ENCODE measurements at regions not wholly inside any gene's neighbourhood (a gene's known extent, or its start where the extent isn't known, plus 50 kb on each side); places are given as distances from the start of the nearest gene placed in this dataset.

DNA sequence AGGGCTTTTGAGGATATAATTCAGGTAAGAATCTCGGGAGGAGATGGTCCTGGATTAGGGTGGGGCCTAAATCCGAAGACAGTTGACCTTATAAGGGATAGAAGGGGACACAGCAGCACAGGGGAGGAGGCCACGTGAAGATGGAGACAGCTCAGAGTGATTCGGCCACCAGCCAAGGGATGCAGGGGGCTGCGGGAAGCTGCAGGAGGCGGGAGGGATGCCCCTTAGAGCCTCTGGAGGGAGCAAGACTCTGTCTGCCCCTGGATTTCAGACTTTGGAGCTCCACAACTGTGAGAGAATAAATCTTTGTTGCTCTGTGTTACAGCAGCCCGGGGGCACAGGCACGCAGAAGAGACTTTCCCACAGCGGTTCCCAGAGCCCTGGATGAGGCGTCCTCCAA lies 143.7 kb downstream of the ASB1 start:
- Histone ChIP-seq H3K27ac (ENCODE audit: low read depth, low read length) (no peak overlapping the region), H3K36me3 (ENCODE audit: control insufficient read depth in 2 of 3, insufficient read depth in 3 of 3, low read length in 3 of 3) (no peaks in the 10 kb centered on the region), H3K4me1 (ENCODE audit: control insufficient read depth in 2 of 2, insufficient read depth in 2 of 2, low read length in 2 of 2) (no peaks in the 10 kb centered on the region), H3K9me3 (ENCODE audit: control insufficient read depth in 2 of 3, low read length in 3 of 3) (no peaks in the 10 kb centered on the region), H3K4me3 (ENCODE audit: low read length) (no peak overlapping the region), H3K27me3 (ENCODE audit: control insufficient read depth in 2 of 2, insufficient read depth in 2 of 2, low read length in 2 of 2) (no peaks in the 10 kb centered on the region)
- Mint-ChIP-seq H3K4me3 (no peak overlapping the region), H3K27me3 (no peaks in the 10 kb centered on the region), H3K36me3 (no peaks in the 10 kb centered on the region), H3K27ac (no peak overlapping the region), H3K4me1 (no peaks in the 10 kb centered on the region), H3K9me3 (peaks cover 0 to 1% (median 0%) of the 10 kb centered on the region in 11 donors)
- ATAC-seq (no peak), DNase-seq (no peak)
- intact Hi-C loops (cut with micrococcal nuclease), result no loop called here
- POLR2A ChIA-PET, result no interaction called here
- CTCF ChIA-PET, result no interaction called here

GRCh38 chr2:238570926-238571325 lies 144.2 kb downstream of the ASB1 start:
- H3K4me1 Mint-ChIP-seq, result no peaks in the 10 kb centered on the region
- H3K4me1 ChIP-seq (ENCODE audit: control insufficient read depth in 2 of 2, insufficient read depth in 2 of 2, low read length in 2 of 2), result no peaks in the 10 kb centered on the region
- peaks cover 0 to 5% (median 0%) of the 10 kb centered on the region in 5 donors for H3K27me3 Mint-ChIP-seq
- DNase-seq, result no peak
- H3K36me3 Mint-ChIP-seq, result no peaks in the 10 kb centered on the region
- H3K4me3 ChIP-seq (ENCODE audit: low read length), result no peak overlapping the region
- ChIA-PET CTCF (no interaction called here), POLR2A (no interaction called here)
- no peak for ATAC-seq
- H3K27ac Mint-ChIP-seq, result no peak overlapping the region
- H3K9me3 Mint-ChIP-seq, result peaks cover 0 to 1% (median 0%) of the 10 kb centered on the region in 11 donors
- H3K36me3 ChIP-seq (ENCODE audit: control insufficient read depth in 2 of 3, insufficient read depth in 3 of 3, low read length in 3 of 3), result no peaks in the 10 kb centered on the region
- H3K9me3 ChIP-seq (ENCODE audit: control insufficient read depth in 2 of 3, low read length in 3 of 3), result no peaks in the 10 kb centered on the region
- intact Hi-C loops (cut with micrococcal nuclease), result no loop called here
- H3K27ac ChIP-seq (ENCODE audit: low read depth, low read length), result no peak overlapping the region
- H3K27me3 ChIP-seq (ENCODE audit: control insufficient read depth in 2 of 2, insufficient read depth in 2 of 2, low read length in 2 of 2), result no peaks in the 10 kb centered on the region
- no peak overlapping the region for H3K4me3 Mint-ChIP-seq

GRCh38 chr2:238571661-238572372 lies 145.1 kb downstream of the ASB1 start:
- CTCF ChIA-PET, result no interaction called here
- Histone ChIP-seq H3K9me3 (ENCODE audit: control insufficient read depth in 2 of 3, low read length in 3 of 3) (no peaks in the 10 kb centered on the region), H3K27ac (ENCODE audit: low read depth, low read length) (no peak overlapping the region), H3K4me1 (ENCODE audit: control insufficient read depth in 2 of 2, insufficient read depth in 2 of 2, low read length in 2 of 2) (no peaks in the 10 kb centered on the region), H3K4me3 (ENCODE audit: low read length) (no peak overlapping the region), H3K27me3 (ENCODE audit: control insufficient read depth in 2 of 2, insufficient read depth in 2 of 2, low read length in 2 of 2) (no peaks in the 10 kb centered on the region), H3K36me3 (ENCODE audit: control insufficient read depth in 2 of 3, insufficient read depth in 3 of 3, low read length in 3 of 3) (no peaks in the 10 kb centered on the region)
- no peak overlapping the region for H3K4me3 Mint-ChIP-seq
- H3K27me3 Mint-ChIP-seq, result peaks cover 0 to 6% (median 0%) of the 10 kb centered on the region in 5 donors
- no peak for DNase-seq
- H3K27ac Mint-ChIP-seq, result no peak overlapping the region
- intact Hi-C loops (cut with micrococcal nuclease), result loop anchor here in 1 of 2 donors (2.0 kb wide), 1 partner anchor 201 kb away; no protein-coding TSS in a partner anchor
- no peaks in the 10 kb centered on the region for H3K4me1 Mint-ChIP-seq
- no peaks in the 10 kb centered on the region for H3K36me3 Mint-ChIP-seq
- POLR2A ChIA-PET, result no interaction called here
- no peak for ATAC-seq
- H3K9me3 Mint-ChIP-seq, result peaks cover 0 to 1% (median 0%) of the 10 kb centered on the region in 11 donors

- H3K9me3 Mint-ChIP-seq, result peaks cover 0 to 1% (median 0%) of the 10 kb centered on the region in 11 donors
- peaks cover 0 to 6% (median 0%) of the 10 kb centered on the region in 5 donors for H3K27me3 Mint-ChIP-seq
- H3K4me3 Mint-ChIP-seq, result no peak overlapping the region
- ATAC-seq (peak; percentile 39), DNase-seq (peak in 2 of 9 donors; percentile 7 to 12)
- CTCF ChIA-PET, result no interaction called here
- no peaks in the 10 kb centered on the region for H3K9me3 ChIP-seq (ENCODE audit: control insufficient read depth in 2 of 3, low read length in 3 of 3)
- H3K4me1 Mint-ChIP-seq, result no peaks in the 10 kb centered on the region
- no peaks in the 10 kb centered on the region for H3K27me3 ChIP-seq (ENCODE audit: control insufficient read depth in 2 of 2, insufficient read depth in 2 of 2, low read length in 2 of 2)
- no peaks in the 10 kb centered on the region for H3K4me1 ChIP-seq (ENCODE audit: control insufficient read depth in 2 of 2, insufficient read depth in 2 of 2, low read length in 2 of 2)
- H3K36me3 ChIP-seq (ENCODE audit: control insufficient read depth in 2 of 3, insufficient read depth in 3 of 3, low read length in 3 of 3), result no peaks in the 10 kb centered on the region
- H3K27ac ChIP-seq (ENCODE audit: low read depth, low read length), result no peak overlapping the region
- intact Hi-C loops (cut with micrococcal nuclease), result loop anchor here in 1 of 2 donors (2.0 kb wide), 1 partner anchor 202 kb away; no protein-coding TSS in a partner anchor
- H3K27ac Mint-ChIP-seq, result no peak overlapping the region
- no peaks in the 10 kb centered on the region for H3K36me3 Mint-ChIP-seq
- H3K4me3 ChIP-seq (ENCODE audit: low read length), result no peak overlapping the region
- POLR2A ChIA-PET, result no interaction called here
Observed at GRCh38 chr2:238573065-238573778, 146.5 kb downstream of the ASB1 start.

- no peak overlapping the region for H3K27ac Mint-ChIP-seq
- ATAC-seq (no peak), DNase-seq (no peak)
- intact Hi-C loops (cut with micrococcal nuclease), result loop anchor here in 1 of 2 donors (2.0 kb wide), 1 partner anchor 203 kb away; no protein-coding TSS in a partner anchor
- Histone ChIP-seq H3K9me3 (ENCODE audit: control insufficient read depth in 2 of 3, low read length in 3 of 3) (no peaks in the 10 kb centered on the region), H3K27ac (ENCODE audit: low read depth, low read length) (no peak overlapping the region), H3K27me3 (ENCODE audit: control insufficient read depth in 2 of 2, insufficient read depth in 2 of 2, low read length in 2 of 2) (no peaks in the 10 kb centered on the region), H3K4me3 (ENCODE audit: low read length) (no peak overlapping the region), H3K4me1 (ENCODE audit: control insufficient read depth in 2 of 2, insufficient read depth in 2 of 2, low read length in 2 of 2) (no peaks in the 10 kb centered on the region), H3K36me3 (ENCODE audit: control insufficient read depth in 2 of 3, insufficient read depth in 3 of 3, low read length in 3 of 3) (no peaks in the 10 kb centered on the region)
- CTCF ChIA-PET, result no interaction called here
- POLR2A ChIA-PET, result no interaction called here
- no peaks in the 10 kb centered on the region for H3K36me3 Mint-ChIP-seq
- no peak overlapping the region for H3K4me3 Mint-ChIP-seq
- H3K4me1 Mint-ChIP-seq, result no peaks in the 10 kb centered on the region
- peaks cover 0 to 6% (median 0%) of the 10 kb centered on the region in 5 donors for H3K27me3 Mint-ChIP-seq
- H3K9me3 Mint-ChIP-seq, result peaks cover 0 to 1% (median 0%) of the 10 kb centered on the region in 11 donors
Observed at GRCh38 chr2:238573916-238574315, 147.2 kb downstream of the ASB1 start.

DNA sequence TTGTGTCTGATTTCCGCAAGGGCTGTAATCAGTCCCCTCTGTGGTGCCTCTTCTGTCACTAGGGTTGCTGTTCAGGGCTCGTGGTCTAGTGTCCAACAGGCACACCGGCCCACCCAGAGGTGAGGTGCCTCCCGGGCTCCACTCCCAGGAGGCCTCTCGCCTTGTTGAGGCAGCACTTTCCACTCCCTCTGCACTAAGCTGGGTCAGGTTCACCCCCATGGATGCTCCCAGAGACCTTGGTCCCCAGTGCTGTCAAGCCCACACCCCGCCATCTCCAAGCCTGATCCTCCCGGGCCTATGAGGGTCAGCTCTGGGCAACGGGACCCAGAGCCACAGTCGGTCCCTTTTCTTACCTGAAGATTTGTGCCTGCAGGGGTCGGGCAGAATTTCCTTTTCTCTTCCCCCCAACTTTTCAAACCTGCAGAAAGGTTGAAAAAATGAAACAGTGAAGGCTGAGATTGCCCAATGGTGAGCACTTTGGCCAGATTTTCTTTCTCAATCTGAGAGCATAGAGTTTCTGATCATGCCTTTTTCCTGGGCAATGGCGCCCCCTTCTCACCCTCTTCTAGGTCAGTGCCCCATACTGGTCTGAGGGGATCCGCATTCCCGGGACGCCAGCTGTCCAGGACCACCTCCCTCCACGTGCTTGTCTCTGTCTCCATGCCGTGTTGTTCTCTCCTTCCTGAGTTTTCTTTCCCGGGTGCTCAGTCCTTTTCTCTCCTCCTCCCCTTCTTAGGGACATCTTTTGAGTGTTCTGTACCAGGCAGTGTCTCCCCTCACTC lies 148.0 kb downstream of the ASB1 start:
- Histone ChIP-seq H3K4me3 (ENCODE audit: low read length) (no peak overlapping the region), H3K36me3 (ENCODE audit: control insufficient read depth in 2 of 3, insufficient read depth in 3 of 3, low read length in 3 of 3) (no peaks in the 10 kb centered on the region), H3K27ac (ENCODE audit: low read depth, low read length) (no peak overlapping the region), H3K9me3 (ENCODE audit: control insufficient read depth in 2 of 3, low read length in 3 of 3) (no peaks in the 10 kb centered on the region), H3K4me1 (ENCODE audit: control insufficient read depth in 2 of 2, insufficient read depth in 2 of 2, low read length in 2 of 2) (no peaks in the 10 kb centered on the region), H3K27me3 (ENCODE audit: control insufficient read depth in 2 of 2, insufficient read depth in 2 of 2, low read length in 2 of 2) (no peaks in the 10 kb centered on the region)
- Mint-ChIP-seq H3K4me1 (no peaks in the 10 kb centered on the region), H3K27ac (no peak overlapping the region), H3K27me3 (peaks cover 0 to 12% (median 7%) of the 10 kb centered on the region in 5 donors), H3K36me3 (no peaks in the 10 kb centered on the region), H3K4me3 (no peak overlapping the region), H3K9me3 (peaks cover 0 to 1% (median 0%) of the 10 kb centered on the region in 11 donors)
- CTCF ChIA-PET, result interaction anchor here (0.7 kb wide), 1 partner anchor 1991 kb away, joined by 3 read pairs; no protein-coding TSS in a partner anchor
- POLR2A ChIA-PET, result no interaction called here
- DNase-seq (no peak), ATAC-seq (no peak)
- intact Hi-C loops (cut with micrococcal nuclease), result no loop called here
